Fibroblast of pulmonary artery (primary cell): ENCODE measurements at regions not wholly inside any gene's neighbourhood (a gene's known extent, or its start where the extent isn't known, plus 50 kb on each side); places are given as distances from the start of the nearest gene placed in this dataset.

Source experiments
- DNase-seq: peaks from one replicate; pipeline ENCODE4 v3.0.0-alpha.2; 2010; ENCODE audit warnings: low read depth
- H3K4me3 ChIP-seq: replicated peaks from 2 replicates; pipeline ENCODE4 v1.5.1; 2011; ENCODE audit warnings: low read depth, mild to moderate bottlenecking, control low read depth, low read length, moderate library complexity
- TF ChIP-seq, protein P1 (sequence below): IDR thresholded peaks from 2 replicates; pipeline ENCODE4 v1.5.1; 2011; ENCODE audit warnings: mild to moderate bottlenecking, control low read depth, low read length, inconsistent platforms; ENCODE audit errors: missing control alignments

DNA sequence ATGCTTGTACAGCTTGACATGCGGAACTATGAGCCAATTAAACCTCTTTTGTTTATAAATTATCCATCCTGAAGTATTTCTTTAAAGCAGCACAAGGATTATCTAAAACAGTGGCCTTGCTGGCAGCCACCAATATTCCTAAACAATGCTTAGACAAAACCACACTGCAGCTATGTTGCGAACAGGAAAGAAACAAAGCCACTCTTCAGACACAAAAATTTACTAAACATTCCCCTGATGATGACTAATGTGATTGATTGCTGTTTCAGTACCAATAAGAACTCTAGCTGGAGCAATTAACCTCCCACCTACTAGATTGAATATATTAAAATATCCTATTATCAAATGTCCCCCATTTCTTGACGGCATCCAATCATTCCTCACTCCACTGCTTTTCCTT is 325.8 kb upstream of the REG3G start:
- H3K4me3 ChIP-seq: no peak overlapping the region
- DNase-seq: no peak
- TF ChIP-seq, protein P1, sequence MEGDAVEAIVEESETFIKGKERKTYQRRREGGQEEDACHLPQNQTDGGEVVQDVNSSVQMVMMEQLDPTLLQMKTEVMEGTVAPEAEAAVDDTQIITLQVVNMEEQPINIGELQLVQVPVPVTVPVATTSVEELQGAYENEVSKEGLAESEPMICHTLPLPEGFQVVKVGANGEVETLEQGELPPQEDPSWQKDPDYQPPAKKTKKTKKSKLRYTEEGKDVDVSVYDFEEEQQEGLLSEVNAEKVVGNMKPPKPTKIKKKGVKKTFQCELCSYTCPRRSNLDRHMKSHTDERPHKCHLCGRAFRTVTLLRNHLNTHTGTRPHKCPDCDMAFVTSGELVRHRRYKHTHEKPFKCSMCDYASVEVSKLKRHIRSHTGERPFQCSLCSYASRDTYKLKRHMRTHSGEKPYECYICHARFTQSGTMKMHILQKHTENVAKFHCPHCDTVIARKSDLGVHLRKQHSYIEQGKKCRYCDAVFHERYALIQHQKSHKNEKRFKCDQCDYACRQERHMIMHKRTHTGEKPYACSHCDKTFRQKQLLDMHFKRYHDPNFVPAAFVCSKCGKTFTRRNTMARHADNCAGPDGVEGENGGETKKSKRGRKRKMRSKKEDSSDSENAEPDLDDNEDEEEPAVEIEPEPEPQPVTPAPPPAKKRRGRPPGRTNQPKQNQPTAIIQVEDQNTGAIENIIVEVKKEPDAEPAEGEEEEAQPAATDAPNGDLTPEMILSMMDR: no peak

DNA sequence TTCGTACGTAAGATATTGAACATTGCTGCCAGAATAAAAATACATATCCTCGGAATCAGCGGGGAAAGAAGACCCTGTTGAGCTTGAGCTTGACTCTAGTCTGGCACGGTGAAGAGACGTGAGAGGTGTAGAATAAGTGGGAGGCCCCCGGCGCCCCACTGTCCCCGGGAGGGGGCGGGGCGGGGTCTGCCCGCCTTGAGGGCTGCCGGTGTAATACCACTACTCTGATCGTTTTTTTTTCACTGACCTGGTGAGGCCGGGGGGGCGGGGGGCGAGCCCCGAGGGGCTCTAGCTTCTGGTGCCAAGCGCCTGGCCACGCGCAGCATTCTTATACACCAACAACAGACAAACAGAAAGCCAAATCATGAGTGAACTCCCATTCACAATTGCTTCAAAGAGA is 324.0 kb upstream of the REG3G start:
- DNase-seq: no peak
- no peak overlapping the region for H3K4me3 ChIP-seq
- TF ChIP-seq, protein P1: no peak

DNA sequence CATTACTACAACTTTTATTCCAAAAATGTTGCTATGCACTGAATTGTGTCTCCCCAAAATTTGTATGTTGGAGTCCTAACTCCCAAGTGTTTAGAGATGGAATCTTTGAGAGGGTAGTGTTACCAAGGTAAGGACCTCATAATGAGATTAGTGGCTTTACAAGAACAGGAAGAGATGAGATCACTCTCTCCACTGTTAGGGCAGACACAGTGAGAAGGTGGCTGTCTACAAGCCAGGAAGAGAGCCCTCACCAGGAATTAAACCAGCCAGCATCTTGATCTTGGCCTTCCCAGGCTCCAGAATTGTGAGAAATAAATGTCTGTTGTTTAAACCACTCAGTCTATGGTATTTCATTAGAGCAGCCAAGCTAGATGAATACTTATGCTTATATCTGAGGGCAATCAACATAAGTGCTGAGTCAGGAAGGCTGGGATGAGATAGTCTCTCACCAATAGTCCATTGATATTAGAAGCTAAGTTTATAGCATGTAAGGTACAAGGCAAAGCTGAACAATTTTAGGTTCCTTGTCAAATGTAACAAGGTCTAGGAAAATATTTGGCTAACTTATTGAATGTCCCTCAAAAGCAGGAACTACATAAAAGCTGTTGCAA is 317.6 kb upstream of the REG3G start:
- H3K4me3 ChIP-seq: no peak overlapping the region
- TF ChIP-seq, protein P1: no peak
- DNase-seq: no peak

DNA sequence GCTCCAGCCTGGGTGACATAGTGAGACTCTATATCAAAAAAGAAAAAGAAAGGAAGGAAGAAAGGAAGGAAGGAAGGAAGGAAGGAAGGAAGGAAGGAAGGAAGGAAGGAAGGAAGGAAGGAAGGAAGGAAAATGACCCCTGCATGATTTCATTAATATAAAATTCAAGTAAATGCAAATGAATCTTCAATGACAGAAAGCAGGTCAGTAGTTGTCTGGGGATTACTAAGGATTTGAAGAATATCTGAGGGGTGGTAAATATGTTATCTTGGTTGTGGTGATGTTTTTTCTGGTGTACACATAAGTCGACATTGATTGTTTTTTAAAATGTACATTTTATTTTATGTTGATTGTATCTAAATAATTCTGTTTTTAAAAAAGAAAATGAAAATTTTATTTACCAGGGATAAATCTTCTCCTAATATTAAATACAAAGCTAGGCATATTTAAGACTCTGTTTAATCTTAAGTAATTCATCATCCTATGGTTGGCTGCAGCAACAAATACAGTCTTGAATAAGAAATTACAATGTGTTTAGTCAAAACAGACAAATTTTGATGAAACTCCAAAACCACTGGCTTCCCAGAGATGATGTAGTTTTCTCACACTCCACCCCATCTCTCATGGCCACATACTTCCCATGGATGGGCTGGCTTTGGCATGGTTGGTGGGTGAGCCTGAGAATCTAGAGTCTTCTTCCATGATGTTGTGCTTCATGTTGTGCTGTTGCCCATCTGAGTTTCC is 314.7 kb upstream of the REG3G start:
- no peak for DNase-seq
- no peak overlapping the region for H3K4me3 ChIP-seq
- TF ChIP-seq, protein P1: no peak

DNA sequence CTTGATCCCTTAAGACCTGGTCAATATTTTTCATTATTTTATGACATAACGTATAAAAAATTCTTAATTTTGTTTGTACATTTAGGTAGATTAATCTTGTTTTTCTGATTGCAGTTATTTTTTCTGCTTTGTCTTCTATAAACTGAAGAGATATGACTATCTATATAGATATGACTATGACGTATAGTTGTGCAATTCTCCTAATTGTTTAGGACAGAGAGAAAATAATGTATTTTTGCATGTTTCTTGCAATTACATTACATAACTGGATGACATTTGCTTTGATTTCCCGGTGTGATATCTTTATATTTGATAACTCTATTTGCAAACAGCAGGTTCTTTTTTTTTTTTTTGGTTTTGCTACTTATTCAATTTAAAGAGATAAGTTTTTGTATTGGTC is 310.2 kb upstream of the REG3G start:
- H3K4me3 ChIP-seq: no peak overlapping the region
- TF ChIP-seq, protein P1: no peak
- no peak for DNase-seq

DNA sequence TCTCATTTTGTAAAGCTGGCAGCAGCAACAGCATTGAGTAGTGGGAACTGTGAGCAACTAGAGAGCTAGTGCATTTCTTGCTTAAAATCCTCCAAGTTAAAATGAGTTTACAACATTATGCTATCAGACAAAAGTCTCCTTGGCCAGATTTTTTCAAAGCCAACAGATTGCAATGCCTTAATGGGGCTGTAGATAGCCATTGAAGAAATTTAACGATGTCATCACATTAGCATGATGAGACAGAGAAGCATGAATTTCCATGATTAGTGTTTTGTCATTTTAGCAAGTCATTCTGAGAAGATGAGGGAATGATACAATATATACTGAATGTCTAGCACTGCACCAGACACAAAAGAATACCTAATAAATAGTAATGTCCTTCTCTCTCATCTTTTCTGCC is 307.5 kb upstream of the REG3G start:
- TF ChIP-seq, protein P1: no peak
- H3K4me3 ChIP-seq: no peak overlapping the region
- DNase-seq: no peak

DNA sequence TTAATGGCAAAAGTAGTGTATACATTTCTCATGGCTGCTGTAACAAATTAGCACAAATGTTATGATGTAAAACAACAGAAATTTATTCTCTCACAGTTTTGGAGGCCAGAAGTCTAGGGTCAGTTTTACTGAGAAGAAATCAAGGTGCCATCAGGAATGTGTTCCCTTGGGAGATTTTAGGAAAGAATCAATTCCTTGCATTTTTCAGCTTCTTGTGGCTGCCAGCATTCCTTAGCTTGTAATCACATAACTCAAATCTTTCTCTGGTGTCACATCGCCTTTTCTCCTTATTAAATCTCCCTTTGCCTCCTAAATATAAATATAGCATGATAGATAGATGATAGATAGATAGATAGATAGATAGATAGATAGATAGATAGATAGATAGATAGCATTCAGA is 307.0 kb upstream of the REG3G start:
- TF ChIP-seq, protein P1: no peak
- peak; percentile 22 for DNase-seq
- no peak overlapping the region for H3K4me3 ChIP-seq
